ENCODE measurements at regions not wholly inside any gene's neighbourhood (a gene's known extent, or its start where the extent isn't known, plus 50 kb on each side); places are given as distances from the start of the nearest gene placed in this dataset.

- H3K27me3 Mint-ChIP-seq: peaks cover 2% of the 10 kb centered on the region
- H3K27ac Mint-ChIP-seq: peak overlapping the region; percentile 3
- H3K4me3 Mint-ChIP-seq: peak overlapping the region; percentile 8
- no peaks in the 10 kb centered on the region for H3K9me3 Mint-ChIP-seq
- H3K36me3 Mint-ChIP-seq: no peaks in the 10 kb centered on the region
- peaks cover 40% of the 10 kb centered on the region for H3K4me1 Mint-ChIP-seq
Measured at GRCh38 chr9:91101611-91102168, 260.0 kb downstream of the AUH start.

GRCh38 chr9:91102269-91102668 is 259.4 kb downstream of the AUH start:
- H3K27me3 Mint-ChIP-seq: peaks cover 3% of the 10 kb centered on the region
- no peak overlapping the region for H3K27ac Mint-ChIP-seq
- H3K4me3 Mint-ChIP-seq: no peak overlapping the region
- no peaks in the 10 kb centered on the region for H3K36me3 Mint-ChIP-seq
- H3K4me1 Mint-ChIP-seq: peaks cover 40% of the 10 kb centered on the region
- H3K9me3 Mint-ChIP-seq: no peaks in the 10 kb centered on the region

- Mint-ChIP-seq H3K4me1 (peaks cover 40% of the 10 kb centered on the region), H3K9me3 (no peaks in the 10 kb centered on the region), H3K27me3 (peaks cover 5% of the 10 kb centered on the region), H3K4me3 (no peak overlapping the region), H3K36me3 (no peaks in the 10 kb centered on the region), H3K27ac (no peak overlapping the region)
Measured at GRCh38 chr9:91103931-91104330, 257.8 kb downstream of the AUH start.

GRCh38 chr9:91106415-91107081 is 255.2 kb downstream of the AUH start:
- Mint-ChIP-seq H3K27me3 (peaks cover 3% of the 10 kb centered on the region), H3K9me3 (no peaks in the 10 kb centered on the region), H3K4me1 (peaks cover 16% of the 10 kb centered on the region), H3K4me3 (no peak overlapping the region), H3K27ac (no peak overlapping the region), H3K36me3 (peaks cover 5% of the 10 kb centered on the region)

GRCh38 chr9:91111226-91111625 is 250.5 kb downstream of the AUH start:
- H3K4me1 Mint-ChIP-seq: no peaks in the 10 kb centered on the region
- H3K9me3 Mint-ChIP-seq: no peaks in the 10 kb centered on the region
- peaks cover 5% of the 10 kb centered on the region for H3K36me3 Mint-ChIP-seq

GRCh38 chr9:91111876-91112275 is 249.8 kb downstream of the AUH start:
- Mint-ChIP-seq H3K27ac (no peak overlapping the region), H3K9me3 (no peaks in the 10 kb centered on the region), H3K4me1 (no peaks in the 10 kb centered on the region), H3K36me3 (peaks cover 5% of the 10 kb centered on the region), H3K4me3 (no peak overlapping the region), H3K27me3 (peaks cover 6% of the 10 kb centered on the region)

More at GRCh38 chr9:91111226-91111625, 250.5 kb downstream of the AUH start:
- Mint-ChIP-seq H3K4me3 (no peak overlapping the region), H3K27me3 (peaks cover 6% of the 10 kb centered on the region), H3K27ac (no peak overlapping the region)

GRCh38 chr9:91113016-91113415 is 248.7 kb downstream of the AUH start:
- peak overlapping the region; percentile 4 for H3K27ac Mint-ChIP-seq
- H3K36me3 Mint-ChIP-seq: peaks cover 6% of the 10 kb centered on the region
- H3K9me3 Mint-ChIP-seq: no peaks in the 10 kb centered on the region
- H3K4me3 Mint-ChIP-seq: no peak overlapping the region
- peaks cover 5% of the 10 kb centered on the region for H3K27me3 Mint-ChIP-seq
- H3K4me1 Mint-ChIP-seq: no peaks in the 10 kb centered on the region

- Mint-ChIP-seq H3K27ac (no peak overlapping the region), H3K4me1 (no peaks in the 10 kb centered on the region), H3K27me3 (peaks cover 6% of the 10 kb centered on the region), H3K36me3 (peaks cover 6% of the 10 kb centered on the region), H3K9me3 (no peaks in the 10 kb centered on the region), H3K4me3 (no peak overlapping the region)
Measured at GRCh38 chr9:91114450-91114849, 247.3 kb downstream of the AUH start.

- H3K4me3 Mint-ChIP-seq: no peak overlapping the region
- peaks cover 3% of the 10 kb centered on the region for H3K36me3 Mint-ChIP-seq
- H3K4me1 Mint-ChIP-seq: no peaks in the 10 kb centered on the region
- H3K27ac Mint-ChIP-seq: no peak overlapping the region
- peaks cover 6% of the 10 kb centered on the region for H3K27me3 Mint-ChIP-seq
- no peaks in the 10 kb centered on the region for H3K9me3 Mint-ChIP-seq
Measured at GRCh38 chr9:91116211-91116610, 245.5 kb downstream of the AUH start.

GRCh38 chr9:91116711-91117110 is 245.0 kb downstream of the AUH start:
- peaks cover 2% of the 10 kb centered on the region for H3K36me3 Mint-ChIP-seq
- H3K4me3 Mint-ChIP-seq: no peak overlapping the region
- H3K27me3 Mint-ChIP-seq: peaks cover 6% of the 10 kb centered on the region
- H3K4me1 Mint-ChIP-seq: no peaks in the 10 kb centered on the region
- H3K9me3 Mint-ChIP-seq: no peaks in the 10 kb centered on the region
- H3K27ac Mint-ChIP-seq: no peak overlapping the region

GRCh38 chr9:91117474-91117891 is 244.2 kb downstream of the AUH start:
- no peaks in the 10 kb centered on the region for H3K4me1 Mint-ChIP-seq
- peaks cover 5% of the 10 kb centered on the region for H3K27me3 Mint-ChIP-seq
- H3K27ac Mint-ChIP-seq: no peak overlapping the region
- H3K9me3 Mint-ChIP-seq: no peaks in the 10 kb centered on the region
- no peak overlapping the region for H3K4me3 Mint-ChIP-seq
- peaks cover 2% of the 10 kb centered on the region for H3K36me3 Mint-ChIP-seq

GRCh38 chr9:91117959-91118703 is 243.6 kb downstream of the AUH start:
- H3K27ac Mint-ChIP-seq: no peak overlapping the region
- no peak overlapping the region for H3K4me3 Mint-ChIP-seq
- H3K9me3 Mint-ChIP-seq: no peaks in the 10 kb centered on the region
- peaks cover 3% of the 10 kb centered on the region for H3K27me3 Mint-ChIP-seq
- peaks cover 2% of the 10 kb centered on the region for H3K36me3 Mint-ChIP-seq
- H3K4me1 Mint-ChIP-seq: no peaks in the 10 kb centered on the region

GRCh38 chr9:91118704-91119025 is 243.1 kb downstream of the AUH start:
- Mint-ChIP-seq H3K27me3 (peaks cover 3% of the 10 kb centered on the region), H3K27ac (no peak overlapping the region), H3K9me3 (no peaks in the 10 kb centered on the region), H3K4me3 (no peak overlapping the region), H3K36me3 (peaks cover 2% of the 10 kb centered on the region), H3K4me1 (no peaks in the 10 kb centered on the region)

GRCh38 chr9:91119142-91119541 is 242.6 kb downstream of the AUH start:
- Mint-ChIP-seq H3K9me3 (no peaks in the 10 kb centered on the region), H3K4me1 (no peaks in the 10 kb centered on the region), H3K27ac (no peak overlapping the region), H3K4me3 (no peak overlapping the region), H3K36me3 (peaks cover 2% of the 10 kb centered on the region), H3K27me3 (peaks cover 3% of the 10 kb centered on the region)

GRCh38 chr9:91119679-91120078 is 242.0 kb downstream of the AUH start:
- H3K36me3 Mint-ChIP-seq: peaks cover 3% of the 10 kb centered on the region
- H3K27ac Mint-ChIP-seq: no peak overlapping the region
- no peaks in the 10 kb centered on the region for H3K9me3 Mint-ChIP-seq
- H3K4me3 Mint-ChIP-seq: no peak overlapping the region
- peaks cover 3% of the 10 kb centered on the region for H3K27me3 Mint-ChIP-seq
- H3K4me1 Mint-ChIP-seq: no peaks in the 10 kb centered on the region

- Mint-ChIP-seq H3K4me3 (no peak overlapping the region), H3K27ac (no peak overlapping the region), H3K4me1 (no peaks in the 10 kb centered on the region), H3K27me3 (peaks cover 3% of the 10 kb centered on the region), H3K36me3 (peaks cover 4% of the 10 kb centered on the region), H3K9me3 (no peaks in the 10 kb centered on the region)
Measured at GRCh38 chr9:91120200-91120599, 241.5 kb downstream of the AUH start.
